Gastrocnemius medialis (tissue), 4 donors: ENCODE measurements at regions not wholly inside any gene's neighbourhood (a gene's known extent, or its start where the extent isn't known, plus 50 kb on each side); places are given as distances from the start of the nearest gene placed in this dataset.

Experiments
- ATAC-seq, 2 donors: fragments of 150-250 bp; one replicate each; pipeline ENCODE4 v1.9.1; 2016
- DNase-seq, 2 donors: peaks; one replicate each; pipeline ENCODE4 v3.0.0-alpha.2; 2019
- H3K27ac ChIP-seq, 4 donors: fragments of 200-600 bp; sonication (generic); 1 replicate in 1 of 4; 2 replicates in 3 of 4; pipeline ENCODE4 v1.5.1; 2016 to 2018; ENCODE audit warnings: mild to moderate bottlenecking in 2 of 4, moderate library complexity in 1 of 4
- H3K27me3 ChIP-seq, 3 donors: fragments of 200-600 bp; sonication (generic) in 2 of 3; 1 replicate in 1 of 3; 2 replicates in 2 of 3; pipeline versions ENCODE4 v1.5.1 to v1.6.0; 2016 to 2019; ENCODE audit warnings: mild to moderate bottlenecking in 1 of 3, moderate library complexity in 1 of 3
- H3K36me3 ChIP-seq, 2 donors: fragments of 200-600 bp; sonication (generic) in 1 of 2; one replicate each; pipeline ENCODE4 v1.5.1; 2017 to 2018
- H3K4me1 ChIP-seq, 2 donors: fragments of 200-600 bp; sonication (generic) in 1 of 2; one replicate each; pipeline ENCODE4 v1.5.1; 2016 to 2017; ENCODE audit warnings: mild to moderate bottlenecking in 2 of 2
- H3K4me3 ChIP-seq, 4 donors: fragments of 200-600 bp; sonication (generic) in 3 of 4; 1 replicate in 1 of 4; 2 replicates in 3 of 4; pipeline ENCODE4 v1.5.1; 2016 to 2019; ENCODE audit warnings: mild to moderate bottlenecking in 2 of 4
- H3K9me3 ChIP-seq, 3 donors: fragments of 200-600 bp; sonication (generic) in 2 of 3; 1 replicate in 1 of 3; 2 replicates in 2 of 3; pipeline ENCODE4 v1.5.1; 2016 to 2019
- POLR2A ChIP-seq, 2 donors: fragments of 450-650 bp; IDR thresholded peaks; one replicate each; pipeline ENCODE4 v1.6.1; 2017; ENCODE audit warnings: antibody characterized with exemption in 2 of 2, mild to moderate bottlenecking in 2 of 2, moderate library complexity in 2 of 2
- in situ Hi-C, 4 donors: fragments of 200-750 bp; cut with MboI; loops; one replicate each; pipeline versions ENCODE4 v1.15.0 to v1.8.0; 2017; ENCODE audit warnings: low sequenced_read_pairs in 4 of 4
- intact Hi-C: fragments of 100-400 bp; cut with DNase I; formaldehyde crosslinking; loops from one replicate; pipeline ENCODE4 v1.15.1; 2023; ENCODE audit warnings: low total_unique reads
- TF ChIP-seq, protein P1 (sequence below), 5 experiments: fragments of 450-650 bp in 3 of 5; fragments of 200-600 bp in 2 of 5; sonication (generic) in 2 of 5; IDR thresholded peaks in 4 of 5; conservative IDR thresholded peaks in 1 of 5; 1 replicate in 4 of 5; 2 replicates in 1 of 5; pipeline ENCODE4 v1.5.1; 2016 to 2019; ENCODE audit warnings: antibody characterized with exemption in 5 of 5, mild to moderate bottlenecking in 3 of 5, moderate library complexity in 3 of 5

GRCh38 chr6:4717124-4717523 lies 59.1 kb upstream of the CDYL start:
- intact Hi-C loops = no loop called here
- Histone ChIP-seq H3K27ac (no peak overlapping the region), H3K27me3 (no peaks in the 10 kb centered on the region), H3K4me1 (no peaks in the 10 kb centered on the region), H3K4me3 (no peak overlapping the region), H3K9me3 (no peaks in the 10 kb centered on the region), H3K36me3 (no peaks in the 10 kb centered on the region)
- no peak for TF ChIP-seq POLR2A (IDR thresholded peaks at IDR 0.05)
- TF ChIP-seq, protein P1, sequence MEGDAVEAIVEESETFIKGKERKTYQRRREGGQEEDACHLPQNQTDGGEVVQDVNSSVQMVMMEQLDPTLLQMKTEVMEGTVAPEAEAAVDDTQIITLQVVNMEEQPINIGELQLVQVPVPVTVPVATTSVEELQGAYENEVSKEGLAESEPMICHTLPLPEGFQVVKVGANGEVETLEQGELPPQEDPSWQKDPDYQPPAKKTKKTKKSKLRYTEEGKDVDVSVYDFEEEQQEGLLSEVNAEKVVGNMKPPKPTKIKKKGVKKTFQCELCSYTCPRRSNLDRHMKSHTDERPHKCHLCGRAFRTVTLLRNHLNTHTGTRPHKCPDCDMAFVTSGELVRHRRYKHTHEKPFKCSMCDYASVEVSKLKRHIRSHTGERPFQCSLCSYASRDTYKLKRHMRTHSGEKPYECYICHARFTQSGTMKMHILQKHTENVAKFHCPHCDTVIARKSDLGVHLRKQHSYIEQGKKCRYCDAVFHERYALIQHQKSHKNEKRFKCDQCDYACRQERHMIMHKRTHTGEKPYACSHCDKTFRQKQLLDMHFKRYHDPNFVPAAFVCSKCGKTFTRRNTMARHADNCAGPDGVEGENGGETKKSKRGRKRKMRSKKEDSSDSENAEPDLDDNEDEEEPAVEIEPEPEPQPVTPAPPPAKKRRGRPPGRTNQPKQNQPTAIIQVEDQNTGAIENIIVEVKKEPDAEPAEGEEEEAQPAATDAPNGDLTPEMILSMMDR (IDR thresholded peaks at IDR 0.05 in 4 of 5, conservative IDR thresholded peaks at IDR 0.05 in 1 of 5) = no peak
- no peak for ATAC-seq
- DNase-seq = no peak
- in situ Hi-C loops = no loop called here

DNA sequence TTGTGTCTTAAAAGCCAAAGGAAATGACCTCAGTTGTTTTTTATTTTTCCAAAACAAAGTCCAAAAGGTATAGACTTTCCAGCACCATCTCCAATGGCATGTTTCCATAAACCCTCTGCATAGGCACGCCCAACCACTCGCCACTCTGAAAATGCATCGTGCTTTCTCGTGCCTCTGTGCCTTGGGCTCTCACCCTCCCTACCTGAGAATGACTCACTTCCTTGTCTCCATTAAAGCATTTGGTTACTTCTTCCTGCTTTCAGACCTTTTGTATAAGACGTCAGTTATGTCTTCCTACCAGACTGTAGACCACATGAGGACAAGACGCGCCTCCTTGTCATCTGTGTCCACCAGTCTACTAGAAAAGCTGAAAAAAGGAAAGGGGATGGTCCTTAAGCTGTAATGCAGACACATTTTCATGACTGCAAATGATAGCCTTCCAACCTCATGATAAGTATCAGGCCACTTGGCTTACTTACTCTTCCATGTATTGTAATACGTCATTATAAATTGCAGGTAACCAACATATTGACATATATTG lies 61.2 kb upstream of the CDYL start:
- ATAC-seq (no peak), DNase-seq (no peak)
- intact Hi-C loops = no loop called here
- Histone ChIP-seq H3K27ac (no peak overlapping the region), H3K27me3 (no peaks in the 10 kb centered on the region), H3K4me3 (no peak overlapping the region), H3K9me3 (no peaks in the 10 kb centered on the region), H3K36me3 (no peaks in the 10 kb centered on the region), H3K4me1 (no peaks in the 10 kb centered on the region)
- no peak for TF ChIP-seq POLR2A (IDR thresholded peaks at IDR 0.05)
- TF ChIP-seq, protein P1 (IDR thresholded peaks at IDR 0.05 in 4 of 5, conservative IDR thresholded peaks at IDR 0.05 in 1 of 5) = no peak
- in situ Hi-C loops = no loop called here

- DNase-seq = no peak
- H3K27me3 ChIP-seq = no peaks in the 10 kb centered on the region
- TF ChIP-seq, protein P1 (IDR thresholded peaks at IDR 0.05 in 4 of 5, conservative IDR thresholded peaks at IDR 0.05 in 1 of 5) = no peak
- TF ChIP-seq POLR2A (IDR thresholded peaks at IDR 0.05) = no peak
- no peaks in the 10 kb centered on the region for H3K9me3 ChIP-seq
- H3K36me3 ChIP-seq = no peaks in the 10 kb centered on the region
- in situ Hi-C loops (no loop called here), intact Hi-C loops (no loop called here)
- ATAC-seq = no peak
- H3K4me3 ChIP-seq = no peak overlapping the region
- no peaks in the 10 kb centered on the region for H3K4me1 ChIP-seq
- no peak overlapping the region for H3K27ac ChIP-seq
Measured at GRCh38 chr6:4712291-4712690, 63.9 kb upstream of the CDYL start.

DNA sequence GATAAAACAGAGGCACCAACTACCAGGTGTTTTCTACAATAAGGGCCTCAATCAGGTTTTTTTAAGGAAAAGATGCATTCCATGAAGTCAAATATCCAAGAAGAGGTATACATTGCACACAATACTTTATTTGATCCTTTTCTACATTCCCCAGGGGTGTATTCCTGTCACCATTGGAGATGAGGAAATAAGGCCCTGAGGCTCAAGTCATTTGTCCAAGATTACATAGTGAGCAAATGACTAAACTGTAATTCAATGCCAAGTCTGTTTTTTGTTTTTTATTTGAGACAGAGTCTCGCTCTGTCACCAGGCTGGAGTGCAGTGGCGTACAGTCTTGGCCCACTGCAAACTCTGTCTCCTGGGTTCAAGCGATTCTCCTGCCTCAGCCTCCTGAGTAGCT lies 69.2 kb upstream of the CDYL start:
- no peak overlapping the region for H3K27ac ChIP-seq
- no peaks in the 10 kb centered on the region for H3K36me3 ChIP-seq
- H3K4me3 ChIP-seq = no peak overlapping the region
- in situ Hi-C loops = no loop called here
- DNase-seq = no peak
- no peak for ATAC-seq
- TF ChIP-seq, protein P1 (IDR thresholded peaks at IDR 0.05 in 4 of 5, conservative IDR thresholded peaks at IDR 0.05 in 1 of 5) = no peak
- TF ChIP-seq POLR2A (IDR thresholded peaks at IDR 0.05) = no peak
- H3K4me1 ChIP-seq = no peaks in the 10 kb centered on the region
- H3K9me3 ChIP-seq = no peaks in the 10 kb centered on the region
- intact Hi-C loops = no loop called here
- no peaks in the 10 kb centered on the region for H3K27me3 ChIP-seq

GRCh38 chr6:4705809-4706208 lies 70.4 kb upstream of the CDYL start:
- Histone ChIP-seq H3K4me1 (no peaks in the 10 kb centered on the region), H3K36me3 (no peaks in the 10 kb centered on the region), H3K27ac (no peak overlapping the region), H3K27me3 (no peaks in the 10 kb centered on the region), H3K9me3 (no peaks in the 10 kb centered on the region), H3K4me3 (no peak overlapping the region)
- ATAC-seq = no peak
- intact Hi-C loops = no loop called here
- in situ Hi-C loops = no loop called here
- DNase-seq = no peak
- TF ChIP-seq, protein P1 (IDR thresholded peaks at IDR 0.05 in 4 of 5, conservative IDR thresholded peaks at IDR 0.05 in 1 of 5) = no peak
- no peak for TF ChIP-seq POLR2A (IDR thresholded peaks at IDR 0.05)
